ENCODE measurements at regions not wholly inside any gene's neighbourhood (a gene's known extent, or its start where the extent isn't known, plus 50 kb on each side); places are given as distances from the start of the nearest gene placed in this dataset.

- Histone ChIP-seq H3K4me3 (ENCODE audit: low read depth, low read length) (no peak overlapping the region), H3K36me3 (ENCODE audit: control insufficient read depth, insufficient read depth, low read length) (no peaks in the 10 kb centered on the region), H3K4me1 (ENCODE audit: control insufficient read depth, insufficient read depth, low read length) (no peaks in the 10 kb centered on the region), H3K9ac (ENCODE audit: low read depth, low read length) (no peak overlapping the region), H3K9me3 (ENCODE audit: control insufficient read depth, insufficient read depth, low read length) (no peaks in the 10 kb centered on the region), H3K27me3 (ENCODE audit: control insufficient read depth, insufficient read depth, low read length) (no peaks in the 10 kb centered on the region)
Observed at GRCh38 chr2:157036726-157037125, 220.8 kb upstream of the GALNT5 start.

DNA sequence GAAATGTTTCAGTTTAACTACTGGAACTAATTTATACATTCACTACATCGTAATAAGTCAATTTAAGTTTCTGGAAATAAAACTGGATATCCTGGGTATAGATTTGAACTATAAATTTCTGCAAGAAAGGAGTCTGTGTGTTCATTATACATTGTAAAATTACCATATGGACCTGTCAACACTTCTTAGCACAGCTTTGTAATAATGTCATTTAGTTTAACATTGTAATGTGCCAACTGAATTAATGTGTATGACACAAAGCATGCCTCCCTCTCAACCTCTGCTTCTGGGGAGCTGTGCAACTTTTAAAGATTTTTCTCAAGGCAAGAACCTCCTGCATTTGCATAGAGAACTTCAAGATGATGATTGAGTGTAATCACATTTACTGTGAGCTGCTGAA, 213.7 kb upstream of the GALNT5 start:
- Histone ChIP-seq H3K9me3 (ENCODE audit: control insufficient read depth, insufficient read depth, low read length) (no peaks in the 10 kb centered on the region), H3K9ac (ENCODE audit: low read depth, low read length) (no peak overlapping the region), H3K4me3 (ENCODE audit: low read depth, low read length) (no peak overlapping the region), H3K36me3 (ENCODE audit: control insufficient read depth, insufficient read depth, low read length) (no peaks in the 10 kb centered on the region), H3K4me1 (ENCODE audit: control insufficient read depth, insufficient read depth, low read length) (no peaks in the 10 kb centered on the region), H3K27me3 (ENCODE audit: control insufficient read depth, insufficient read depth, low read length) (no peaks in the 10 kb centered on the region)

GRCh38 chr2:157046396-157046795, 211.1 kb upstream of the GALNT5 start:
- H3K4me1 ChIP-seq (ENCODE audit: control insufficient read depth, insufficient read depth, low read length): no peaks in the 10 kb centered on the region
- H3K27me3 ChIP-seq (ENCODE audit: control insufficient read depth, insufficient read depth, low read length): no peaks in the 10 kb centered on the region
- no peak overlapping the region for H3K9ac ChIP-seq (ENCODE audit: low read depth, low read length)
- no peaks in the 10 kb centered on the region for H3K9me3 ChIP-seq (ENCODE audit: control insufficient read depth, insufficient read depth, low read length)
- H3K4me3 ChIP-seq (ENCODE audit: low read depth, low read length): no peak overlapping the region
- no peaks in the 10 kb centered on the region for H3K36me3 ChIP-seq (ENCODE audit: control insufficient read depth, insufficient read depth, low read length)

DNA sequence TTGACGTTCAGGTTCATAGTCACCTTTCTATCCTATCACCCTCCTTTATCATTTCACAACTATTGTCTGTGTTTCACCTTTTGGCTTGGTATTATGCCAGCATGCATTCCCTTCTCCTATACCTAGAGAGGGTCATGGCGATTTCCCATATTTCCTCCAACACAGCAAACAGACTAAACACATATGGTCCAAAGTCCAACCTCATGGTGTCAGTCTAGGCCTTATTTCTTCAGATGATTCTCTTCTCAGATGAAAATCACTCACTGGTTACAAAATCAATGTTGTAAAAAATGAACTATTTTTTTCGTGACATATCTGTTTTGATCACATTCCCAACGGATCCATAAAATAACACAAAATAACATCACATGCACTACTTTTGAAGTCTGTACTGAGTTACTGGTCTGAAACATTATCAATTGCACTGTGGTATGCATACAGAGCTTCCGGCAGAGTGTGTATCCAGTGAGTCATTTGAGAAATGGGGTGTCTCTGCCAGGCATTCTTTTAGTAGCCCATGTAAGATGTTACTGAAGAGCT, 204.8 kb upstream of the GALNT5 start:
- no peaks in the 10 kb centered on the region for H3K4me1 ChIP-seq (ENCODE audit: control insufficient read depth, insufficient read depth, low read length)
- H3K9me3 ChIP-seq (ENCODE audit: control insufficient read depth, insufficient read depth, low read length): no peaks in the 10 kb centered on the region
- no peak overlapping the region for H3K9ac ChIP-seq (ENCODE audit: low read depth, low read length)
- H3K27me3 ChIP-seq (ENCODE audit: control insufficient read depth, insufficient read depth, low read length): no peaks in the 10 kb centered on the region
- no peaks in the 10 kb centered on the region for H3K36me3 ChIP-seq (ENCODE audit: control insufficient read depth, insufficient read depth, low read length)
- no peak overlapping the region for H3K4me3 ChIP-seq (ENCODE audit: low read depth, low read length)

DNA sequence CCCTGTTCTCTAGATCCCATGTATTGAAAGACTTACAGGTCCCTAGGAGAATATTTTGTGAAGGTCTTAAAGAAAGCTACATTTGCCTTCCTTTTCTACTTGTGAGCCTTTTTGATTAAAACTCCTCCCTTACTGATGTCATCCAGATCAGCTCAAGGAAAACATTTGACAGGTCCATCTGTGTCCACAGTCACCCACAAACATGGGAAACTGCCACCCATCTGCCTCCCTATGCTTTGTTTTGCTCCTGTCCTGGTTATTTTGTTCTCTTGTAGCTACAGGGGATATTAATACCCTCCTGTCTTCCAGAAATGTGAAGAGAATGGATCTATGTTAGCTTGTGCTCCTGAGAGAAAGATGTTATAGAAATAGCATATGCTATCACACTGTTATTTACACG, 203.6 kb upstream of the GALNT5 start:
- Histone ChIP-seq H3K9ac (ENCODE audit: low read depth, low read length) (no peak overlapping the region), H3K4me3 (ENCODE audit: low read depth, low read length) (no peak overlapping the region), H3K36me3 (ENCODE audit: control insufficient read depth, insufficient read depth, low read length) (no peaks in the 10 kb centered on the region), H3K4me1 (ENCODE audit: control insufficient read depth, insufficient read depth, low read length) (no peaks in the 10 kb centered on the region), H3K9me3 (ENCODE audit: control insufficient read depth, insufficient read depth, low read length) (no peaks in the 10 kb centered on the region), H3K27me3 (ENCODE audit: control insufficient read depth, insufficient read depth, low read length) (no peaks in the 10 kb centered on the region)

GRCh38 chr2:157055660-157056199, 201.8 kb upstream of the GALNT5 start:
- H3K27me3 ChIP-seq (ENCODE audit: control insufficient read depth, insufficient read depth, low read length): no peaks in the 10 kb centered on the region
- H3K36me3 ChIP-seq (ENCODE audit: control insufficient read depth, insufficient read depth, low read length): no peaks in the 10 kb centered on the region
- H3K4me3 ChIP-seq (ENCODE audit: low read depth, low read length): no peak overlapping the region
- H3K4me1 ChIP-seq (ENCODE audit: control insufficient read depth, insufficient read depth, low read length): no peaks in the 10 kb centered on the region
- no peaks in the 10 kb centered on the region for H3K9me3 ChIP-seq (ENCODE audit: control insufficient read depth, insufficient read depth, low read length)
- H3K9ac ChIP-seq (ENCODE audit: low read depth, low read length): no peak overlapping the region

GRCh38 chr2:157056200-157056676, 201.3 kb upstream of the GALNT5 start:
- H3K9ac ChIP-seq (ENCODE audit: low read depth, low read length): no peak overlapping the region
- H3K9me3 ChIP-seq (ENCODE audit: control insufficient read depth, insufficient read depth, low read length): no peaks in the 10 kb centered on the region
- no peaks in the 10 kb centered on the region for H3K27me3 ChIP-seq (ENCODE audit: control insufficient read depth, insufficient read depth, low read length)
- H3K4me1 ChIP-seq (ENCODE audit: control insufficient read depth, insufficient read depth, low read length): no peaks in the 10 kb centered on the region
- no peak overlapping the region for H3K4me3 ChIP-seq (ENCODE audit: low read depth, low read length)
- no peaks in the 10 kb centered on the region for H3K36me3 ChIP-seq (ENCODE audit: control insufficient read depth, insufficient read depth, low read length)

GRCh38 chr2:157058161-157058560, 199.3 kb upstream of the GALNT5 start:
- Histone ChIP-seq H3K27me3 (ENCODE audit: control insufficient read depth, insufficient read depth, low read length) (no peaks in the 10 kb centered on the region), H3K9ac (ENCODE audit: low read depth, low read length) (no peak overlapping the region), H3K9me3 (ENCODE audit: control insufficient read depth, insufficient read depth, low read length) (no peaks in the 10 kb centered on the region), H3K4me3 (ENCODE audit: low read depth, low read length) (no peak overlapping the region), H3K4me1 (ENCODE audit: control insufficient read depth, insufficient read depth, low read length) (no peaks in the 10 kb centered on the region), H3K36me3 (ENCODE audit: control insufficient read depth, insufficient read depth, low read length) (no peaks in the 10 kb centered on the region)

GRCh38 chr2:157059036-157059435, 198.5 kb upstream of the GALNT5 start:
- Histone ChIP-seq H3K27me3 (ENCODE audit: control insufficient read depth, insufficient read depth, low read length) (no peaks in the 10 kb centered on the region), H3K9me3 (ENCODE audit: control insufficient read depth, insufficient read depth, low read length) (no peaks in the 10 kb centered on the region), H3K36me3 (ENCODE audit: control insufficient read depth, insufficient read depth, low read length) (no peaks in the 10 kb centered on the region), H3K9ac (ENCODE audit: low read depth, low read length) (no peak overlapping the region), H3K4me3 (ENCODE audit: low read depth, low read length) (no peak overlapping the region), H3K4me1 (ENCODE audit: control insufficient read depth, insufficient read depth, low read length) (no peaks in the 10 kb centered on the region)

- no peaks in the 10 kb centered on the region for H3K27me3 ChIP-seq (ENCODE audit: control insufficient read depth, insufficient read depth, low read length)
- H3K9me3 ChIP-seq (ENCODE audit: control insufficient read depth, insufficient read depth, low read length): no peaks in the 10 kb centered on the region
- H3K9ac ChIP-seq (ENCODE audit: low read depth, low read length): no peak overlapping the region
- H3K4me1 ChIP-seq (ENCODE audit: control insufficient read depth, insufficient read depth, low read length): no peaks in the 10 kb centered on the region
- H3K36me3 ChIP-seq (ENCODE audit: control insufficient read depth, insufficient read depth, low read length): no peaks in the 10 kb centered on the region
- H3K4me3 ChIP-seq (ENCODE audit: low read depth, low read length): no peak overlapping the region
Observed at GRCh38 chr2:157061799-157062198, 195.7 kb upstream of the GALNT5 start.

DNA sequence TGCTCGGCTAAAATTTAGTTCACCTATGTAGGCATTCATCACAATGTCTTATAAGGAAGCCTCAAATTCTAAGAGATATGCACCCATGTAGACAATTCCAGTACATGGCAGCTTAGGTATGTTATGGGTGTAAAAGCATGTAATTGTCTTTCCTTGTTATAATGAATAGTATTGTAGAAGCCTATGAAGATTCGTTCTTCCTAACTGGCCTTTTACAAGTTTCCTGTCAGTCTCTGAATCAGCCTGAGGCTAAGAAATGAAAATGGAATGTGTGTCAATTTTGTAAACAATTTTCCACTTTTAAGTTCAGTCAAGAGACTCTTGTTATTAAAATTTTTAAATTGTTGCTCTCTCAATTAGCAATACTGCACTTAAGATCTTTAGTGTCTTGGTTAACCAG, 189.9 kb upstream of the GALNT5 start:
- no peak overlapping the region for H3K9ac ChIP-seq (ENCODE audit: low read depth, low read length)
- no peaks in the 10 kb centered on the region for H3K27me3 ChIP-seq (ENCODE audit: control insufficient read depth, insufficient read depth, low read length)
- H3K4me1 ChIP-seq (ENCODE audit: control insufficient read depth, insufficient read depth, low read length): no peaks in the 10 kb centered on the region
- H3K36me3 ChIP-seq (ENCODE audit: control insufficient read depth, insufficient read depth, low read length): no peaks in the 10 kb centered on the region
- H3K9me3 ChIP-seq (ENCODE audit: control insufficient read depth, insufficient read depth, low read length): no peaks in the 10 kb centered on the region
- no peak overlapping the region for H3K4me3 ChIP-seq (ENCODE audit: low read depth, low read length)

DNA sequence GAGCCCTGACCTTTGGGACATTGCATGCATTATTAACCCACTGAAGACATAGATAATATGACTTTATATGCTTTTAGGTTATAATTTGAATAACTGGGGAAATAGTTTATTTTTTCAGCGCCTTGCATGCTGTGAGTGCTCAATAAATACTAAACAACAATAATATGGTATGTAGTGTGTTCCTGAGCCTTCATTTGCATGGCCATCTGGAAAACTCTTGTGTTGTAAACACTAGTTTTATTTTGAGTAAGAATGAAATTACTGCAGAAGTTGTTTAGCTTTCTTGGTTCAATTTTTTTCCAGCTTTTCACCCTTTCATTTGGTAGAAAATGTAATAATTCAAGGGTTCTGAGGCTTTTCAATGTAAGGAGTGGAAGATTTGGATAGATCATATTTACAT, 189.3 kb upstream of the GALNT5 start:
- Histone ChIP-seq H3K4me1 (ENCODE audit: control insufficient read depth, insufficient read depth, low read length) (no peaks in the 10 kb centered on the region), H3K4me3 (ENCODE audit: low read depth, low read length) (no peak overlapping the region), H3K9me3 (ENCODE audit: control insufficient read depth, insufficient read depth, low read length) (no peaks in the 10 kb centered on the region), H3K36me3 (ENCODE audit: control insufficient read depth, insufficient read depth, low read length) (no peaks in the 10 kb centered on the region), H3K9ac (ENCODE audit: low read depth, low read length) (no peak overlapping the region), H3K27me3 (ENCODE audit: control insufficient read depth, insufficient read depth, low read length) (no peaks in the 10 kb centered on the region)

All from iPS-15b (cell line).